ENCODE measurements at regions not wholly inside any gene's neighbourhood (a gene's known extent, or its start where the extent isn't known, plus 50 kb on each side); places are given as distances from the start of the nearest gene placed in this dataset.

DNA sequence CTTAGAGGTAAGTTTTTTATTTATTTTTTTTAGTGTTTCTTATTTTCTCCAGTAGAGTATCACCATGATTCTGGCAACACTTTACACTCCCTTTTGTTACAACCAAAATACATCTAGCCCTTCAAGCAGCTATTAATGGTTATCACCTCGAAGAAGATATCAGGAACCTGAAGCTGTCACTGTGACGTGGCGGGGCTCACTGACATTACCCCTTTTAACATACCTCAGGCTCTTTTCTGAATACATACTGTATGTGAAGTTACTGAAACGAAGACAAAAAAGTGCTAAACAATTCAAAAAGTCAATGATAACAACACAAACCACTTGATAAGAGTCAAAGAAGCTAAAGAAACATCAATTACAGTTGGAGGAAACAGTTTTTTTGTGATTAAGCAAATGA lies 1218.7 kb downstream of the EFNB2 start:
- DNase-seq (ENCODE audit: low read depth in 2 of 2) = no peak

DNA sequence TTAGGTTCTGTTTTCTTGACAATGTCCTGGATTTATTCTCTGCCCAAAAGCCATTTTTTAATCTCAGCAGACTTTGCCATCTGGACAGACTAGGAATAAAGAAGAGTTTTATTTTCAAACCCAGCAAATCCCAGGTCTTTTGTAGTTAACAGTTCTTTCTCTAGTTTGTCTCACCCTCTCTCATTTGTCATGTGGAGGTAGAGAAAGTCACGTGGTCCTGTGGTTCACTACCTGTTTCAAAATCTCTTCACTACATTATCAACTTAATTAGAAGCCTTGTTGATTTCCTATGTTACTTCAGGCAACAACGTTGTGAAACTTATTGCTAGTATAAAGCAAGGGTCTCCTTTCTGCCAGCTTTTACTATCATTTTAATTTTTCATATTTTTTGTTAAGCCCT lies 1222.6 kb downstream of the EFNB2 start:
- DNase-seq (ENCODE audit: low read depth in 2 of 2) = no peak

DNA sequence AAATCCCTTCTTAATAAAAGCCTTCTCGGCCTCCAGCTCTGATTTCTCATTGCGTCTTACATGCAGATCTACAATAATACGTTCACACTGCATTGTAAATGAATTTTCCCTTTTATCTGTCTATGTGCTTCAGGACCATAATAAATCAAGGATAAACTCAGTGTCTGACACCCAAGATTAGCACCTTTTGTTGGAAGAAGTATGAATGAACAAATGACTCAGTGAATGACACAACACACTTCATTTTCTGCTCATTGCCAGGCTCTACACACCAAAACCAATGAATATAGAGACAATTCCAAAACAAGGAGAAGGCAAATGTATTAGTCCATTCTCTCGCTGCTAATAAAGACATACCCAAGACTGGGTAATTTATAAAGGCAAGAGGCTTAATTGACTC lies 1224.4 kb downstream of the EFNB2 start:
- DNase-seq (ENCODE audit: low read depth in 2 of 2) = no peak

DNA sequence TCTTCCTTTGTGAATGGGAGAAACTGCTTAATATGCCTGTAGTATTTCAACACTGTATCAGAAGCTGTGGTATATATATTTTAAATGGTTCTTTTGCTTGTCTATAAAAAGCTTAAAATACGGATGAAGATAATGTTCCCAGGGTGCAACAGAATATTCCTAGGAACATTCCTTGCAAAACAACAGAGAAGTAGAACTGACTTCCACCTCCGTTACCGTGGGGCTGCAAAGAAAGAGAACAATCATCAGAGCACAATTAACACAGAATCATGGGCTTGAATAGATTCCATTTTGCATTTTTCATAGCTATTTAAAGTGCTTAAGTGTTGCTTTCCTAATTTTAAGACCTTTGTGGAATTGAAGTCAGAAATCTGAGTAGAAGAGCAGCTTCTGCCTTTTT lies 1227.7 kb downstream of the EFNB2 start:
- no peak for DNase-seq (ENCODE audit: low read depth in 2 of 2)

DNA sequence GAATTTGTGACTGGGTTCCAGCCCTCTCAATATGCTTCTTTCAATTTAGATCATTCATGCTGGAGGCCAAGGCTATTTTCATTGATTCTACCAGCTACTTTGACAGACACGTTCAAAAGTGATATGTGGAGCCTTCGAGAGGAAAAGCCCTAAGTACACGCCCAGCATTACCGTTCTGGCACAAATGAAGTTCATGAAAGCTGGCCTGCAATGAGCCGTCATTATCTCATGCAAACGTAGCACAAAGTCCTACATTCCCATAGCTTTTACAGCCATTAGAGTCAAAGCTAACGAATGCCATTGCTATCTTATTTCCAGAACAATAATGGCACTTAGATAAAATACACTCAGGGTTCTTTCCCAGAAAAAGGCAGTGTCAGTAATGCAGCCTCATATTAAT lies 1237.6 kb downstream of the EFNB2 start:
- DNase-seq (ENCODE audit: low read depth in 2 of 2) = no peak

DNA sequence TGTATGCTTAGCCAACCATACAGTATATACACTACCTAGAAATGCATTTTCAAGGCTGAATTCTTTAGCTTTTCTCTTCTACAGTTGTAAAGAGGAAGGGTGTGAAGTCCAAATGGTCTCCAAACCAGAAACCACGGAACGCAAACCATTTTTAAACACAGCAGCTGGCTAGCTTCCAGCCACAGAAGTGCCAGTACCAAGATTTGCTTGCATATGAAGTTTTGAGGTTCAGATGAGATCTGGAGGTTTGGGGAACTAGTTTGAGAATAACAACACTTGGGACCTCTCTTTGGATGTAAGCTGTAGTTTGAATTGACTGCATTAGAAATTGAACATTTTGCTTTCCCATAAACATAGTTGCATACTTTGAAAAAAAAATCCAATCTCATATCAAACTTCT lies 1243.5 kb downstream of the EFNB2 start:
- no peak for DNase-seq (ENCODE audit: low read depth in 2 of 2)

DNA sequence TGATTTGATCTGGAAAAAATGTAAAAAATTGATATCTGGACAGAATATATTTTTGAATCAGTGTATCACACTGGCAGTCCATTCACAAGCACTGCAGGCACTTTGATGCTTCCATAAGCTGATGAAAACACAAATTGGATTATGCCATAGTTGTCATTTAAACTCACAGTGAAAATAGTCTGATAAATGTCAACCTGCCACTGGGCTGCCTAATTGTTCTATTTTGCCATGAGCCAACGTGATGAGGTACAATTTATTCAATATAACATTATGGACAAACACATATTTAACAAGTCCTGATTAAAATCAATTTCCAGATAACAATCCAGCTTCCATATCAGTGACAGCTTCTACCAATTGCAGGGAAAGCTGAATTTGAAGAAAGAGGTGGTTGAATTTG lies 1244.9 kb downstream of the EFNB2 start:
- no peak for DNase-seq (ENCODE audit: low read depth in 2 of 2)

DNA sequence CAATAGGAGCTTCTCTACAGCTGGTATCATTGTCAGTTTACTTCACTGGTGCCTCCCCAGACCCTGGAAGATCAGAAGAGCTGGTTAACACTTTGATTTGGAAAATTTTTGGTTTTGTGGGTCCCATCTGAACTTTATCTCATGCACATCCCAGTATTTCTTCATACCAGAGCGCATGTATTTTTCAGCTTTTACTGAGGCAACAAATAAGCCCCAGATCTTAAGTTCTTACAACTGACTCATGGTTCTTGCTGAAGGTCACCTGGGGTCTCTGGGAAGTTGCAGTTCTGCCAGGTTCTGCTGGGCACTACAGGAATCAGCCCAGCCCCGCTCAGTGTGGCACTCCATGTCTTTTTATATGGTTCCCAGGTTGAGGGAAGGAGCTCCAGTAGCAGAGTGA lies 1249.9 kb downstream of the EFNB2 start:
- no peak for DNase-seq (ENCODE audit: low read depth in 2 of 2)

DNA sequence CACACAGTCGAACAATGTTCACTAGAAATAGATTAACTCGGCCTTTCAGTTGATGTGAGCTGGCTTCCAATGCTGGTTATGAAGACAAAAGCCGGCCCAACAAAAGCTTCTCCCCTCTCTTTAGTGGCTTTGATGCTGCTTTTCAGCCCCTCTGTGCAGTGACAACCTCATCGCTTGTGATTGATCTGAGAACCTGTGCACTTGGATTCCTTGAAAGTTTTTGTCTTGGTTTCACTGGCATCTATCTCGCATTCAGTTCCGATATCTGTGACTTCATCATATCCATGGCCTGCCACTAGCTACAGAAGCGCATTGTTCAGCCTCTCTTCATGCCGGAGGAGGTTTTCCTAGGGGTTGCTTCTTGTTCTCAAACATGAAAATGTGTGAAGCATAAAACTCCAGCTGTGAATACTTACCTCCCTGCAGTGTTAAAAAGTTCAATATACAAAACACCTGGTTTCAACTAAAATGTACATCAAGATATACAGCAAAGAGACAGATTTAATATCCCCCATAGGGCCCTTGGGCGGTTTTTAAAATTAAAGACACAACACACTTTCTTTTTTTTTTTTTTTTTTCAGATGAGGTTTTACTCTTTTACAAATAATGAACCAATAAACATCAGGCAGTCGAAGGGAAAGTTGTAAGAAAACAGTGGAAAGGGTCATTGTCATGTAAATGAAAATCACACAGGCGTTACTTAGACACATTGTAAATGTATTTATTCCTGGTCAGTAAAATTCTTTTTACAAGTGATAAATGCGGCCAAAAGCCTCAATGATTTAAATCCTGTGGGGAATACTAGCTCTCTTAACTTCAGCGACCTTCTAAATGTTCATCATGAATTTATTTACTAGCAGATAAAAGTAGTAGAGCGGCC lies 1252.8 kb downstream of the EFNB2 start:
- no peak for DNase-seq (ENCODE audit: low read depth in 2 of 2)

DNA sequence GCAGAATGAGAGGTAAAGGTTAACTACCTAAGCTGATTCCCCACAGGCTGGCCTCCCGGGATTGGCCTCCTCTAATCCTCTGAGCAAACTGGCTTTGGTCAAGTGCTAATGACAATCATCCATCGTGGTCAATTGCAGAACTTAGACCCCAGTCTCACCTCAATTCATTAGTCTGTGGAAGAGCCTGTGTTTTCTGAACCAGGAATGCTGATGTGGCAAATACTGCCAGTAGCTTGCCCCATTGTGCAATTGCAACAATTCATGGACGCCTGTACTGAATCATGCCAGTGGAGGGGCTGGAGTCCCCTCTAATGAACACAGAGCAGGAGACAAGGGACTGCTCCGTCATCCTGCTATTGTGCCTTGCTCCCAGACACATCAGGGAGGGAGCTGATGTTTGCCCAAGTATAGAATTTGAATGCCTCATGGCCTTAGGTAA lies 1256.5 kb downstream of the EFNB2 start:
- DNase-seq (ENCODE audit: low read depth in 2 of 2) = no peak

DNA sequence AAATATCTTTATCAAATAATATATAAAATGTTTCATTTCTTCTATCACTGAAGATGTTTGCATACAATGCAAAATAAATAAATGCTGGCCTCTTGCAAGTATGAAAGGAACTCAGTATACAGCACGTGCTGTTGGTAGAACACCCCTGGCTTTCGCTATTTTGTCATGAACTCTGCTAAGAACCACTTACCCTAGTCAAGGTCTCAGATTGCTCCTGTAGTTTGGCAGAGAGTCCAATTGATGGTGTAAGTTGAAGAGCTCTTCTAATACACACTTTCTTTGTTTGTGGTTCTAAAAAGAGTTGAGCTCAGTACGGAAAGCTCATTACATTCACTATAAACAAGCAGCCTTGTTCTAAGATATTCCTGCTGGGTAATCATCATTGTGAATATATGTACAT lies 1258.9 kb downstream of the EFNB2 start:
- DNase-seq (ENCODE audit: low read depth in 2 of 2) = no peak

DNA sequence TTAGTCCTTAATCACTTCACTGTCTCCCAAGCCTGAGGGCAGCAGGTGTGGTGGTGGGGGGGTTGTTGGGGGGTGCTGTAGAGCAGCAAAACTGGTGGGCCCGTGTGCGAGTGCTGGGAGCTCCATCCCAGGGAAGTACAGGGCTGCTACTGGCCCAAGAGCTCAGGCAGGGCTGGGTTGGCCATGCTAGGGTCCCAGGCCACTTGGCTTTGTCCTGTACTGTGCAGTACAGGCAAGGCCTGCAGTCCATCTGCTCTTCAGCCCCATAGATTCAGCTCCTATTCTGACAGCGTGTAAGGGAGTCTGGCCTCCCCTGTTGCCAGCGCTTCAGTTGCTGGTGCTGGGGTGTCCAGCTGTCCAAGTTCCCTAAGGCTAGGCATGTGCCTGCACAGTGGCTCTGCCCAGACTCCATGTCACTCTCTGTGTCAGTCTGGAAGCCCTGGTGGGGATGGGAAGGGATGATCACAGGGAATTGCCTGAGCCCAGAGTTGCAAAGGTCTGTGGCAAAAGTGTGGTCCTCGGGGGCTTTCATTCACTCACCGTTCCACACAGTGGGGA lies 1261.7 kb downstream of the EFNB2 start:
- no peak for DNase-seq (ENCODE audit: low read depth in 2 of 2)

DNA sequence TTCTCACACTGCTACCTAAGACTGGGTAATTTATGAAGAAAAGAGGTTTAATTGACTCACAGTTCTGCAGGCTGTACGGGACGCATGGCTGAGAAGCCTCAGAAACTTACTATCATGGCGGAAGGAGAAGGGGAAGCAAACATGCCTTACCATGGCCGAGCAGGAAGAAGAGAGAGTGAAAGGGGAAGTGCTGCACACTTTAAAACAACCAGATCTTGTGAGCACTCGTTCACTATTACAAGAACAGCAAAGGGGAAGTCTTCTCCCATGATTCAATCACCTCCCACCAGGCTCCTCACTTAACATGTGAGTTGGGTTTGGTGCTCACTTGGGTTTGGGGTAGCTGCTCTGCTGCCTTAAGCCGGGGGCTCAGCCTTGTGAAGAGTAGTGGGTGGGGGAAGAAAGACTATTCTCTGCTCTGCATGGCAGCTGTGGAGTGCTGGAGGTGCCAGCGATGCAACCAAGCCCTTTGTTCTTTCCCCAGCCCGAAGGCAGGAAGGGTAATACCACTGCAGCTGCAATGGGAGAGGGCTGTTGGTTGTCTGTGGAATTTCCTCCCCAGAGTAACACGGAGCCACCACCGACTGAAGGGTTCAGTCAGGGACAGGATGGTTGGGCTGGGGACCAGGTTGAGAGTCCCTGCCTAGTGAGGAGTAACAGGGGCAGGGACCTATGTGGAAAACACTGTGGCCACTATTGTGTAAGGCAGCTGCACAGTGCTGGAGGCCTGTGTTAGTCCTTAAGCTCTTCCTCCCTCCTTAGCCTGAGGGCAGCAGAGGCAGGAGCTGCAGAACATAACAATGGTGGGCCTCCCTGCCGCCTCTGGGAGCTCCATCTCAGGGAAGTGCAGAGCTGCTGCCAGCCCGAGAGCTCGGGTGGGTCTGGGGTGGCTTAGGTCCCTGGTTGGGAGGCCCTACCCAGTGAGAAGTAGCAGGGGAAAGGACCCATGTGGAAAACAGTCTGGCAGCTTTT lies 1262.5 kb downstream of the EFNB2 start:
- no peak for DNase-seq (ENCODE audit: low read depth in 2 of 2)

DNA sequence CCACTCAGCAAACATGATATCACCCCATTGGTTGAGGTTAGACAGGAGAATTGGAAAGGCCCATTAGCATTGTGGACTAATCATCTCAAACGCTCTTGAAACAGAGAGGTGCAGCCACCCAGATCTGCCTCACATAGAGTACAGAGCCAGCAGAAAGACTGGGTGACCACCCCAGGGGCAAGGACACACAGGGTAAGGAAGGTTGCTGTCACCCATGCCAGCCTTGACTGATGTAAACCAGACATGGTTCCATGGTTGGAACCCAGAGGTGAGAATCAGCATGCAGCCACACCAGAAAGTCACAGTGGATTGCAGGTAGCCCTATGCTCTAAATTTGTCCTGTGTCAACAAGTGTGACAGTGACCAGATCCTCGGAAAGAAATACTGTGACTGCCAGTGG lies 1268.8 kb downstream of the EFNB2 start:
- no peak for DNase-seq (ENCODE audit: low read depth in 2 of 2)

DNA sequence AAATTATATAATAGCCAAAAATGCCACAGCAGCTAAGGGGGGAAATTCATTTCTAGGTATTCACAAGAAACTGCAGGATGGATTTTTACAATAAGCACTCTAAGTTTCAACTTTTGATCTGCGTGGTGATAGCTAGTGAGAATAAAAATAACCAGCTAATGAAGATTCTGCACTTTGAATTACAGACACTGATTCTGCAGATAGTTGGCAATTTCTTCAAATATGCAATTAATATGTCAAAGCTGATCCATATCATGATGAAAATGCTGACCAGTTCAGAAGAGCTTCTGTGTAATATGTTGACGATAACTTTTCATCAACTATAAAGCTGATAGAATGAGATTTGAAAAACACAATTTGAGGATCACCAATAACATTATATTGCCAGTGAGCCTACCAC lies 1272.9 kb downstream of the EFNB2 start:
- DNase-seq (ENCODE audit: low read depth in 2 of 2) = no peak

DNA sequence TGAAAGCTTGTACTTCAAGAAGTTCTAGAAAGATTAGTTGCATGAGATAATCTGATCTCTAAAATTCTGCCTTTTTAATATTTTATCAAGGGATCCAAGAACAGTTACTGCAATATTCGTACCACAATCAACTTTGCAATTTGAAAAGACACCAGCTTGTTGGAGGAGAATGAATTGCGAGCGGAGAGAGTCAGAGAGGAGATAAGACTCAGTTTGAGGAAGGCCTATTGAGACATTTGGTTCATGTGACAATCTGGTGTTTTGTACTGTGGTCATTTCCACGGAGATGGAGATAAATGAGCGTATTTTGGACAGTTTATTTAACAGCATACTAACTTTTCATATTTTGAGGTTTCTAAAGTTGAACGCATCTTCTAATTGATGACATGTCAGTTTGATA lies 1276.0 kb downstream of the EFNB2 start:
- no peak for DNase-seq (ENCODE audit: low read depth in 2 of 2)

DNA sequence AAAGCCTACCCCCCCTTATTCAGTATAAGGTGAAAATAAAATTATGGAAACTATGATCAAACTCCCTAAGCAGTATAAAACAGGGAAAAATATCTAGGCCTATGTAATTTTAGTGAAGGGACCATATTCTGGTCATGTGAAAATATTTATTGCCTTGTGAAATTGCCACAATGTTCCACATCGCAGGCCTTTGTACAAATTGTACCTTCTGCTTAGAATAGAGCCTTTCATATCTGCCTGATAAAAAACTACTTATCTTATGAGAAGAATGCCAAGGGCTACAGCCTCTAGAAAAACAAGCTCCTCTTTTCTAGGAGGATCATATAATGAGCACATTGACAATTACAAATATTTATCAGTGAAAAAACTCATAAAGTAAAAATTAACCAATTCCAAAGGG lies 1280.0 kb downstream of the EFNB2 start:
- DNase-seq (ENCODE audit: low read depth in 2 of 2) = no peak

DNA sequence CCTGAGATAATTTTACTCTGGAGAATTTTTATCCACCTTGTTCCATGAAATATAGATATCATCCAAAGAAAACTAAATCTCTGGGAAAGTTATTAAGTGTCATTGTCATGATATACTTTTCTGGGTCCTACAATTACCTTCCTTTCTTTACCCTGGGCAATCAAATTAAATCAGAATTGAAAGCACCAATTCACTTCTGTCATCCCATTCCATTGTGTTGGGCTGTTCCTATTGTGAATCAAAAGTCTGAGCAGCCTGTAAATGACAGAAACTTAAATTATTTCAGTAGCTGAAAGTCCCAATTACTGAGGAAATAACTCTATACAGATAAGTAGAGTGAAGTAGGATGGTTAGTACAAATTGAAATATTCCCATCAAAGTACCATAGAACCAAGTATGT lies 1284.2 kb downstream of the EFNB2 start:
- no peak for DNase-seq (ENCODE audit: low read depth in 2 of 2)

DNA sequence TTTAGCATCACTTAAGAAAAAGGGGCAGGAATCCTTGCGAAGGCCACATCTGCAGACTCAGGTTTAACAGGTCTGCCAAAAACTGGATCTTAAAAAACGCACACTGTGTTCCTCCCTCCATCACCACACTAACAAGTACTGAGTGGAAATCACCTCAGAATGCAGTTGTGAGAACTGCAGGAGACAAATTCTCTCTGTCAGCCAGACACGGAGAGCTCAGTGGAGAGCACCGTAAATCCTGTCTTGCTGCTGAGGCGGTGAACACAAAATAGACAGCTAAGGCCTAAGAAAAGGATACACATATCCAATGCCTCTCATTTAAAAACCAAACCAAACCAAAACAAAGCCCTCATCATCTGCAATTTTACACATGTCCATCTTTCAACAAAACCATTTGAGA lies 1287.6 kb downstream of the EFNB2 start:
- DNase-seq (ENCODE audit: low read depth in 2 of 2) = no peak

DNA sequence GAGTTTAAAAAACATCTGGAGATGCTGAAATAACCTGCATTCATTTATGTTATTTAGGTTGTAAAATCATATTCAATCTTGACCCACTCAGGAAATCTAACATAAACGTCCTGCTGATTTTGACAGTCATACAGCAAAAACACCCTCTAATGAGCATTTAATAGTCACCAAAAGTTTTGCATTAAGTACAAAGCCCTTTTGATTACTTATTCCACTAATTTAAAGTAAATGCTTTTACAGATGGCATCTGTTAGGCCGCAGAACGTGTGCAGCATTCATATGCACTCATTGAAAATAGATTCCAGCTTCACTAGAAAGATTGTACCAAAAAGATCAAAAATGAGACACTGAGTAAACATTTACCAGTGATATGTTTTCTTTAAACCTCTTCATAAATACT lies 1295.1 kb downstream of the EFNB2 start:
- DNase-seq (ENCODE audit: low read depth in 2 of 2) = no peak

DNA sequence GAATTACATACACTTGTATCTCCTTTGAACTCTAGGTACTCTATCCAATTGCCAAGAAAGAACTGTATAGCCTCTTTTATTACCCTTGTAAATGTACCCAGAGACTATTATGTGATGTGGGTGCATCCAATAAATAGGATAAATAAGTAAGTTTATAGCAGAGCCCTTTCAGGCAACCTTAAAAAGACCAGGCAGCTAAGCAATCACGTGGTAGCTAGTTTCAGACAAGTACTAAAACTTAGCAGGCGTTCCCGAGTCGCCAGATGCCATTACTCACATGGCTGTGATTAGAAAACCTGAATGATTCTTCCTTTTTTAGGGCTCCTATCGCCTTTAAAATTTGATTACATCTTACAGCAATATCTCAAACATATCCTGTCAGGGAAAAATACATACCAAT lies 1303.0 kb downstream of the EFNB2 start:
- DNase-seq (ENCODE audit: low read depth in 2 of 2) = no peak

DNA sequence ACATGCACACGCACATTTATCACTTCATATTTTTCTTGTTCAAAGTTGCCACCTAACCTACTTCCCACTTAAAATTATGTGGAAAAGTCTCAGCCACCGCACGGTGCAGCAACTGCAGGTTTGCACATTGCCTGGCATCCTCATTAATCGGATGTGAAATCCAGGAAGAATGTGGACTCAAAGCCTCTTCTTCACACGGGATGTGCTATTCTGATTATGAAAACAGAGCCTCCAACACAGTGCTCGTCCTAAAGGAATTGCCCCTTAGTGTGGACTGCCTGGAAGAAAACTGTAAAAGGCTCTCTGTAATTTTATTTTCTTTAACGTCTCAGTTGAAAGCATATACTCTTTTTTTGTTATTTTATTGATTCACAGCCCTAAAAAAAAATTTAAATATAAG lies 1303.5 kb downstream of the EFNB2 start:
- DNase-seq (ENCODE audit: low read depth in 2 of 2) = no peak

DNA sequence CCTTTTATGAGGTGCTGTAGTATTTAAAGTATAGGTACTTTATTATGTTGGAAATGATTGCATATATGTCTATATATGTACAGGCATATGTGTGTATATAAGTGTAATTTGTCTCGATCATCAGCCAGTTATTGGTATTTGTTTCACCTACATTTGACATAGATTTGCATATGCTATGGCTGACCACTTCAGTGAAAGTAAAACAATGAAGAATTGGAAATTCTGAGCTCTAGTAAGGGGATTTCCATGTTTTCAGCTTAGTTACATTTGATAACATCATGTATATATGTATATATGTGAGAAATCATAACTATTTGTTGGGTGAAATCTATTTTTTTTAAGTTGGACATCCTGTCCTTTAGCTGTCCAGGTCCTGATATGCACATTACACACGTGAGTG lies 1303.9 kb downstream of the EFNB2 start:
- DNase-seq (ENCODE audit: low read depth in 2 of 2) = no peak
